Ectodermal cell (in vitro differentiated cells): ENCODE measurements at regions not wholly inside any gene's neighbourhood (a gene's known extent, or its start where the extent isn't known, plus 50 kb on each side); places are given as distances from the start of the nearest gene placed in this dataset.

ENCODE experiments used
- H3K27ac ChIP-seq: 2 replicates; pipeline ENCODE4 v1.7.0; 2013; ENCODE audit warnings: mild to moderate bottlenecking, low read depth, low read length; ENCODE audit not compliant: insufficient read depth, poor library complexity, severe bottlenecking
- H3K27me3 ChIP-seq: 2 replicates; pipeline ENCODE4 v1.7.0; 2013; ENCODE audit warnings: mild to moderate bottlenecking, low read length; ENCODE audit not compliant: insufficient read depth, control insufficient read depth, poor library complexity, severe bottlenecking
- H3K36me3 ChIP-seq: one replicate; pipeline ENCODE4 v1.7.0; 2013; ENCODE audit warnings: low read length; ENCODE audit not compliant: control insufficient read depth, insufficient read depth
- H3K4me1 ChIP-seq: one replicate; pipeline ENCODE4 v1.7.0; 2013; ENCODE audit warnings: low read length; ENCODE audit not compliant: control insufficient read depth, insufficient read depth
- H3K4me3 ChIP-seq: 2 replicates; pipeline ENCODE4 v1.7.0; 2013; ENCODE audit warnings: low read depth, low read length, control low read depth; ENCODE audit not compliant: insufficient read depth
- H3K9me3 ChIP-seq: 2 replicates; pipeline ENCODE4 v1.7.0; 2013; ENCODE audit warnings: mild to moderate bottlenecking, low read length, moderate library complexity; ENCODE audit not compliant: control insufficient read depth
- WGBS, 2 experiments: methylation state at CpG; one replicate each; pipeline ENCODE4 v1.1.7; 2013; ENCODE audit warnings: missing lambda C conversion rate in 2 of 2; 5-methylcytosine and 5-hydroxymethylcytosine counted together

GRCh38 chr4:65960751-65961150 lies 290.5 kb upstream of the EPHA5 start:
- H3K27me3 ChIP-seq: no peaks in the 10 kb centered on the region
- 85 to 92% methylated on average over 1 of the region's 1 CpG for WGBS, 2 experiments
- no peak overlapping the region for H3K4me3 ChIP-seq
- H3K4me1 ChIP-seq: no peaks in the 10 kb centered on the region
- H3K9me3 ChIP-seq: no peaks in the 10 kb centered on the region
- no peak overlapping the region for H3K27ac ChIP-seq
- no peaks in the 10 kb centered on the region for H3K36me3 ChIP-seq

DNA sequence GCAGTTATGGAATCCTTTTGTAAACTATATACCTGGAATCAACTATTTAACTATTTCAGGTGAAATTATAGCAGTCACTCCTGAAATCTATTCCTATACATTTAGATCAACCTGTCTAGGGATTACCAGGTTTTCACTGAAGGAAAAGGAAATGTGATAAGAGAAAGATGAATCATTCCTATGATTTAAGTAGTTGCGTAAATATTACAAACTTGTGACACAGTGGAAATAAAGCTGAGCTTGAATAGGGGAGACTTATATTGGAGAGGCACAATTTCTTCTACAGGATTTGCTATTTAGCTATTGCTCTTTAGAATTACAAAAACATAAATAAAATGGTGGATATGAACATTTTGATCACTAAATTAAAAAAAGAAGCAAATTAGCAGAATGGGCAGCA lies 284.1 kb upstream of the EPHA5 start:
- no peaks in the 10 kb centered on the region for H3K4me1 ChIP-seq
- no peaks in the 10 kb centered on the region for H3K27me3 ChIP-seq
- H3K4me3 ChIP-seq: no peak overlapping the region
- 96 to 100% methylated on average over 1 of the region's 1 CpG for whole genome bisulfite sequencing, 2 experiments
- no peak overlapping the region for H3K27ac ChIP-seq
- no peaks in the 10 kb centered on the region for H3K9me3 ChIP-seq
- no peaks in the 10 kb centered on the region for H3K36me3 ChIP-seq

GRCh38 chr4:65951177-65951576 lies 280.9 kb upstream of the EPHA5 start:
- Histone ChIP-seq H3K9me3 (no peaks in the 10 kb centered on the region), H3K4me3 (no peak overlapping the region), H3K4me1 (no peaks in the 10 kb centered on the region), H3K36me3 (no peaks in the 10 kb centered on the region), H3K27ac (no peak overlapping the region), H3K27me3 (no peaks in the 10 kb centered on the region)
- 90 to 93% methylated on average over 1 of the region's 1 CpG for WGBS, 2 experiments

DNA sequence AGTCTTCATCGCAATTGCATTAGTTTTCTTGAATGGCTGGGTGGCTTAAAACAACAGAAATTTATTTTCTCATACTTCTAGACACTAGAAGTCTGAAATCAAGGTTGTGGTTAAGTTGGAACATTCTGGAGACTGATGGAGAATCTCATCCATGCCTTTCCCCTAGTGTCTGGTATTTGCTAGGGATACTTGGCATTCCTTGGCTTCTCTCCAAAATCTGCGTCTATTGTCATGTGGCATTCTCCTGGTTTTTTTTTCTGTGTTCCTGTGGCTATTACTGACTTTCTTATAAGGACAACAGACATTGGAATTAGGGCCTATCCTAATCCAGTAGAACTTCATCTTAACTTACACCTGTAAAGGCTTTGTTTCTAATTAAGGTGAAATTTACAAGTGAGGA lies 272.8 kb upstream of the EPHA5 start:
- WGBS, 2 experiments: 47 to 54% methylated on average over 2 of the region's 2 CpGs
- Histone ChIP-seq H3K4me3 (no peak overlapping the region), H3K9me3 (no peaks in the 10 kb centered on the region), H3K4me1 (no peaks in the 10 kb centered on the region), H3K27me3 (no peaks in the 10 kb centered on the region), H3K36me3 (no peaks in the 10 kb centered on the region), H3K27ac (no peak overlapping the region)

GRCh38 chr4:65924843-65925242 lies 254.6 kb upstream of the EPHA5 start:
- WGBS, 2 experiments: 83 to 97% methylated on average over 3 to 4 of the region's 4 CpGs
- Histone ChIP-seq H3K9me3 (no peaks in the 10 kb centered on the region), H3K36me3 (no peaks in the 10 kb centered on the region), H3K27ac (no peak overlapping the region), H3K27me3 (no peaks in the 10 kb centered on the region), H3K4me1 (peaks cover 4% of the 10 kb centered on the region), H3K4me3 (no peak overlapping the region)

DNA sequence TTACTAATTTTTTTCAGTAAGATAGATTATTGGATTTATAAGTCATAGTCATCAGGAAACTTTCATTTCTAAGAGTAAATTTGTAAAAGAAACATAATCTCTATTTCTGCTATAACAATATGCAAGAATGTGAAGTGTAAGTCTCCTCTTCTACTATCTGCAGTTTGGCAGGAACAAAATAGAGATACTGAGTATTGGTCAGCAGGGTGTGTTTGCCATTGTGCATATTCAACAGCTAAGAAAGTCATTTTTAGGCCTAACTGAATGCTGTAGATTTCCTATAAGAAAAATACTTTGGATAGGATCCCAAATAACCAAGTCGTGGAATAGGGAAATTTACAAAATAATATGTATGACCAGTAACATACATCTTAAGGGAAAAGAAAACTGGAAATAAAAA lies 253.3 kb upstream of the EPHA5 start:
- H3K9me3 ChIP-seq: no peaks in the 10 kb centered on the region
- H3K27me3 ChIP-seq: no peaks in the 10 kb centered on the region
- H3K4me1 ChIP-seq: peaks cover 6% of the 10 kb centered on the region
- H3K27ac ChIP-seq: no peak overlapping the region
- no peak overlapping the region for H3K4me3 ChIP-seq
- no peaks in the 10 kb centered on the region for H3K36me3 ChIP-seq
- WGBS, 2 experiments: 71% methylated on average over 1 of the region's 1 CpG; no CpG with 5 or more reads in 1 of the 2 experiments

DNA sequence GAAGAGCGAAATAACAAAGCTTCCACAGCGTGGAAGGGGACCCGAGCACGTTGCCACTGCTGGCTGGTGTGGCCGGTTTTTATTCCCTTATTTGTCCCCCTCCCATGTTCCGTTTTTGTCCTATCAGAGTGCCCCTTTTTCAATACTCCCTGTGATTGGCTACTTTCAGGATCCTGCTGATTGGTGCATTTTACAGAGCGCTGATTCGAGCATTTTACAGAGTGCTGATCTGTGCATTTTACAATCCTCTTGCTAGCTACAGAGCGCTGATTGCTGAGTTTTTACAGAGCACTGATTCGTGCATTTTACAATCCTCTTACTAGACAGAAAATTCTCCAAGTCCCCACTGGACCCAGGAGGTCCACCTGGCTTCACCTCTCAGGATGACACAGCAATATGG lies 250.9 kb upstream of the EPHA5 start:
- no peaks in the 10 kb centered on the region for H3K36me3 ChIP-seq
- WGBS, 2 experiments: 96% methylated on average over 10 of the region's 10 CpGs
- H3K4me1 ChIP-seq: peaks cover 8% of the 10 kb centered on the region
- no peak overlapping the region for H3K27ac ChIP-seq
- no peak overlapping the region for H3K4me3 ChIP-seq
- H3K27me3 ChIP-seq: no peaks in the 10 kb centered on the region
- H3K9me3 ChIP-seq: no peaks in the 10 kb centered on the region

GRCh38 chr4:65918872-65919271 lies 248.6 kb upstream of the EPHA5 start:
- Histone ChIP-seq H3K27me3 (no peaks in the 10 kb centered on the region), H3K9me3 (no peaks in the 10 kb centered on the region), H3K36me3 (no peaks in the 10 kb centered on the region)

GRCh38 chr4:65918212-65918611 lies 247.9 kb upstream of the EPHA5 start:
- Histone ChIP-seq H3K27ac (no peak overlapping the region), H3K4me1 (peaks cover 4% of the 10 kb centered on the region), H3K36me3 (no peaks in the 10 kb centered on the region), H3K4me3 (no peak overlapping the region), H3K27me3 (no peaks in the 10 kb centered on the region), H3K9me3 (no peaks in the 10 kb centered on the region)
- 67 to 79% methylated on average over 1 of the region's 1 CpG for WGBS, 2 experiments

More at GRCh38 chr4:65918872-65919271, 248.6 kb upstream of the EPHA5 start:
- H3K4me3 ChIP-seq: no peak overlapping the region
- H3K4me1 ChIP-seq: peaks cover 7% of the 10 kb centered on the region
- H3K27ac ChIP-seq: no peak overlapping the region

DNA sequence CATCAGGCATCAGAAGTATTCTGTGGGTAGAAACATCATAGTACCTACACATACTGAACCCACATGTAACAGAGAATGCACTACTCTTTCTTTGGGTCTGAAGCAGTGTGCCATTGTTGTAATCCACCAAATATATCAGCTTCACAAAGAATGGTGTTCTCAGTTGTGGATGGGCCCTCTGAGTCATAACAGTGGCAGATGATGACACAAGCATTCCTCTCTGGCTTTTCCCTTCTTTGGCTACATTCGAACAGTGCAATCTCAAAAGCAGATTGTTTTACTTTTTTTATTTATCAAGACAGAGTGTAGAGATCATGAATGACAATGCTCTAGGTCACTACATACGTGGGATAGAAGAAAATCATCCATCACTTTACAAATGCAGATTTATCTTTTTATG lies 247.2 kb upstream of the EPHA5 start:
- Histone ChIP-seq H3K9me3 (no peaks in the 10 kb centered on the region), H3K27ac (no peak overlapping the region), H3K4me1 (peaks cover 4% of the 10 kb centered on the region), H3K4me3 (no peak overlapping the region), H3K27me3 (no peaks in the 10 kb centered on the region), H3K36me3 (no peaks in the 10 kb centered on the region)
- WGBS, 2 experiments: 100% methylated on average over 1 of the region's 2 CpGs

DNA sequence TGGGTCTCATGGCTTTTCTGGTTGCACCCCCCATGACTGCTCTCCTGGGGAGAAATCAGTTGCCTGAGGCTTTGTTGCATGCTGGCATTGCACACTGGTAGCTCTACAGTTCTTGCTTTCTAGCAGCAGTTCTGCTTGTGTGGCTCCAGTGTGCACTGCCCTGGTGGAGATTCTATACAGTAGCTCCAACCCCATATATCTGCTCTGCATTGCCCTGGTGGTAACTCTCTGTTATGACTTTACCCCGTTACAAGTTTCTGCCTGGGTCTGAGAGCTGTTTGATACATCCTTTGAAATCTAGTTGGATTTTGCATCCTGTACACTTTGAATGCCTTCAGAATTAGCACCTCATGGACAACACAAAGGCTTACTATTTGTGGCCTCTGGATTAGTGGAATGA lies 241.4 kb upstream of the EPHA5 start:
- no peaks in the 10 kb centered on the region for H3K27me3 ChIP-seq
- no peaks in the 10 kb centered on the region for H3K9me3 ChIP-seq
- H3K27ac ChIP-seq: no peak overlapping the region
- H3K36me3 ChIP-seq: no peaks in the 10 kb centered on the region
- H3K4me1 ChIP-seq: no peaks in the 10 kb centered on the region
- 90% methylated on average over 1 of the region's 1 CpG for WGBS, 2 experiments
- no peak overlapping the region for H3K4me3 ChIP-seq
